ENCODE measurements at regions not wholly inside any gene's neighbourhood (a gene's known extent, or its start where the extent isn't known, plus 50 kb on each side); places are given as distances from the start of the nearest gene placed in this dataset.

DNA sequence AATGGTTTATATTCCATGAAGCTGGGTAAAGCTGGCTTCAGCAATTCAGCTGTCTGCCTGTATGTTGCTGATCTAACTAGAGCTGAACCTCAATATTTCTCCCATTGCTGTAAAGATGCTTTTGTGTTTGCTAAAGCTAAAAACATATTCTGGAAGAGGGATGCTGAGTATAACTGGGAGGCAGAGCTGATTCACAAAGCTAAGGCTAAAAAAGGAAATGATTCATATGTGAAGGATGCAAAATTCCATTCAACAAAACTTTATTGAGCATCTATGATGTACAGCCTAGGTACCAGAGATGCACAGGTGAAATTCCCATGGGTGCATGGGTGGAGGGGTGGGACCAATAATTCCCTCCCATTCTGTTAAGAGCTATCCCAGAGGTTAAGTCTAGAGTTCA, 193.9 kb downstream of the KIF18A start:
- H3K4me3 Mint-ChIP-seq (ENCODE audit: unreplicated experiment) = no peak overlapping the region
- no peaks in the 10 kb centered on the region for H3K27me3 Mint-ChIP-seq (ENCODE audit: insufficient read depth, unreplicated experiment)
- ChIA-PET CTCF (interaction anchor here (0.6 kb wide), 1 partner anchor 30 kb away, joined by 3 read pairs; no protein-coding TSS in a partner anchor), POLR2A (no interaction called here)
- DNase-seq = no peak
- no peak overlapping the region for H3K27ac Mint-ChIP-seq (ENCODE audit: unreplicated experiment)
- peaks cover 12% of the 10 kb centered on the region for H3K4me1 Mint-ChIP-seq (ENCODE audit: low read depth, unreplicated experiment)
- no peaks in the 10 kb centered on the region for H3K9me3 ChIP-seq
- H3K36me3 Mint-ChIP-seq (ENCODE audit: insufficient read depth, unreplicated experiment) = peaks cover 5% of the 10 kb centered on the region
- no peaks in the 10 kb centered on the region for H3K36me3 ChIP-seq (ENCODE audit: control insufficient read depth, insufficient read depth, low read length)
- BruUV-seq (replicated peaks) = no TSS peak
- TF ChIP-seq, protein P1, sequence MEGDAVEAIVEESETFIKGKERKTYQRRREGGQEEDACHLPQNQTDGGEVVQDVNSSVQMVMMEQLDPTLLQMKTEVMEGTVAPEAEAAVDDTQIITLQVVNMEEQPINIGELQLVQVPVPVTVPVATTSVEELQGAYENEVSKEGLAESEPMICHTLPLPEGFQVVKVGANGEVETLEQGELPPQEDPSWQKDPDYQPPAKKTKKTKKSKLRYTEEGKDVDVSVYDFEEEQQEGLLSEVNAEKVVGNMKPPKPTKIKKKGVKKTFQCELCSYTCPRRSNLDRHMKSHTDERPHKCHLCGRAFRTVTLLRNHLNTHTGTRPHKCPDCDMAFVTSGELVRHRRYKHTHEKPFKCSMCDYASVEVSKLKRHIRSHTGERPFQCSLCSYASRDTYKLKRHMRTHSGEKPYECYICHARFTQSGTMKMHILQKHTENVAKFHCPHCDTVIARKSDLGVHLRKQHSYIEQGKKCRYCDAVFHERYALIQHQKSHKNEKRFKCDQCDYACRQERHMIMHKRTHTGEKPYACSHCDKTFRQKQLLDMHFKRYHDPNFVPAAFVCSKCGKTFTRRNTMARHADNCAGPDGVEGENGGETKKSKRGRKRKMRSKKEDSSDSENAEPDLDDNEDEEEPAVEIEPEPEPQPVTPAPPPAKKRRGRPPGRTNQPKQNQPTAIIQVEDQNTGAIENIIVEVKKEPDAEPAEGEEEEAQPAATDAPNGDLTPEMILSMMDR (IDR thresholded peaks at IDR 0.05; ENCODE audit: insufficient read depth in 1 of 2, low read depth in 1 of 2, low read length in 1 of 2, severe bottlenecking in 1 of 2, unreplicated experiment in 1 of 2) = no peak
- peaks cover 11% of the 10 kb centered on the region for H3K9me3 Mint-ChIP-seq (ENCODE audit: unreplicated experiment)
- no peak overlapping the region for H3K4me3 ChIP-seq (ENCODE audit: low read depth, low read length)
- intact Hi-C loops (cut with micrococcal nuclease; ENCODE audit: unreplicated experiment) = no loop called here
- H3K4me1 ChIP-seq = no peaks in the 10 kb centered on the region
- H3K27me3 ChIP-seq (replicated peaks; ENCODE audit: control insufficient read depth, insufficient read depth, low read length) = no peaks in the 10 kb centered on the region

DNA sequence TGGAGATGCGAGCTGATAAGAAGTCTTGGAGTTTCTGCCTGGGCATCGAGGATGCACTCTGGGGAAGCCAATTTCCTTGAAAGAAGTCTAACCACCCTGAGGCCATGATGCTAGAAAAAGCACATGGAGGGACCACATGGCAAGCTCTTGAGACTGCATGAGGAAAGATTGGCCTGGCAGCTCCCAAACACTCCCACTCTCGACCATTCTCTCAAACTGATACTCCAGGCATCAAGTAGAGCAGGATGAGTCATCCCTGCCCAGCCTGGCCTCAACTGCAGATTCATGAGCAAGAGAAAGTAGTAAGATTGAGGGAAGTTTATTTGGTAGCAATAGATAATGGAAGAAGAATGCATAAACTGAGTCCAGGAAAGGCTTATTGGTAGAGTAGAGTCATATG, 194.3 kb downstream of the KIF18A start:
- intact Hi-C loops (cut with micrococcal nuclease; ENCODE audit: unreplicated experiment) = no loop called here
- POLR2A ChIA-PET = no interaction called here
- H3K36me3 ChIP-seq (ENCODE audit: control insufficient read depth, insufficient read depth, low read length) = no peaks in the 10 kb centered on the region
- BruUV-seq (replicated peaks) = no TSS peak
- no peak for DNase-seq
- H3K27me3 Mint-ChIP-seq (ENCODE audit: insufficient read depth, unreplicated experiment) = no peaks in the 10 kb centered on the region
- H3K4me1 Mint-ChIP-seq (ENCODE audit: low read depth, unreplicated experiment) = peaks cover 12% of the 10 kb centered on the region
- no peaks in the 10 kb centered on the region for H3K27me3 ChIP-seq (replicated peaks; ENCODE audit: control insufficient read depth, insufficient read depth, low read length)
- peaks cover 11% of the 10 kb centered on the region for H3K9me3 Mint-ChIP-seq (ENCODE audit: unreplicated experiment)
- H3K4me3 ChIP-seq (ENCODE audit: low read depth, low read length) = no peak overlapping the region
- H3K27ac Mint-ChIP-seq (ENCODE audit: unreplicated experiment) = no peak overlapping the region
- peaks cover 3% of the 10 kb centered on the region for H3K36me3 Mint-ChIP-seq (ENCODE audit: insufficient read depth, unreplicated experiment)
- TF ChIP-seq, protein P1 (IDR thresholded peaks at IDR 0.05; ENCODE audit: insufficient read depth in 1 of 2, low read depth in 1 of 2, low read length in 1 of 2, severe bottlenecking in 1 of 2, unreplicated experiment in 1 of 2) = no peak
- no peaks in the 10 kb centered on the region for H3K9me3 ChIP-seq
- CTCF ChIA-PET = interaction anchor here (0.6 kb wide), 1 partner anchor 30 kb away, joined by 3 read pairs; no protein-coding TSS in a partner anchor
- H3K4me3 Mint-ChIP-seq (ENCODE audit: unreplicated experiment) = no peak overlapping the region
- H3K4me1 ChIP-seq = no peaks in the 10 kb centered on the region

DNA sequence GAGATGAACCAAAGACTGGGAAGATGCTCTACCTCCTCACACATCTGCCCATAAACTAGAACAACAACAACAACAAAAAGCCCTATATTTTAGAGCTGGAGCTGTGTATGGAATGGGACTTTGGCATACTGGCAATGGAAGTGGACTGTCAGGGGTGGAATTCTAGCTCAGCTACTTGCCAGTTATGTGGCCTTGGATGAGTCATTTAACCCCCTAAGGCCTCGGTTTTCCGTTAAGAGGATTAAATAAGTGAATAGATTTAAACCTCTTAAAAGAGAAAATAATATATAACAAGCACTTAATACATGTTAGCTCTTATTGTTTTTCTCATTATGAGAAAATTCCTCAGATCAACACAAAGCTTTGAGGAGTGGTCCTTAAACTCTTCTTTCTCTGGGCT, 195.0 kb downstream of the KIF18A start:
- Mint-ChIP-seq H3K9me3 (ENCODE audit: unreplicated experiment) (peaks cover 11% of the 10 kb centered on the region), H3K4me3 (ENCODE audit: unreplicated experiment) (no peak overlapping the region), H3K36me3 (ENCODE audit: insufficient read depth, unreplicated experiment) (no peaks in the 10 kb centered on the region), H3K4me1 (ENCODE audit: low read depth, unreplicated experiment) (peaks cover 12% of the 10 kb centered on the region), H3K27me3 (ENCODE audit: insufficient read depth, unreplicated experiment) (no peaks in the 10 kb centered on the region), H3K27ac (ENCODE audit: unreplicated experiment) (no peak overlapping the region)
- TF ChIP-seq, protein P1 (IDR thresholded peaks at IDR 0.05; ENCODE audit: insufficient read depth in 1 of 2, low read depth in 1 of 2, low read length in 1 of 2, severe bottlenecking in 1 of 2, unreplicated experiment in 1 of 2) = no peak
- CTCF ChIA-PET = no interaction called here
- DNase-seq = no peak
- no peaks in the 10 kb centered on the region for H3K36me3 ChIP-seq (ENCODE audit: control insufficient read depth, insufficient read depth, low read length)
- H3K4me3 ChIP-seq (ENCODE audit: low read depth, low read length) = no peak overlapping the region
- POLR2A ChIA-PET = no interaction called here
- no TSS peak for BruUV-seq (replicated peaks)
- H3K27me3 ChIP-seq (replicated peaks; ENCODE audit: control insufficient read depth, insufficient read depth, low read length) = no peaks in the 10 kb centered on the region
- intact Hi-C loops (cut with micrococcal nuclease; ENCODE audit: unreplicated experiment) = no loop called here
- no peaks in the 10 kb centered on the region for H3K4me1 ChIP-seq
- no peaks in the 10 kb centered on the region for H3K9me3 ChIP-seq
